Retina (tissue), 1 donor: ENCODE measurements at regions not wholly inside any gene's neighbourhood (a gene's known extent, or its start where the extent isn't known, plus 50 kb on each side); places are given as distances from the start of the nearest gene placed in this dataset.
"Not testable (repeated sequence)": the region's sequence is repeated elsewhere in the genome, so short reads cannot be mapped to it uniquely, and the experiment has no call there.

ENCODE experiments used
- DNase-seq: peaks from one replicate; pipeline ENCODE4 v3.0.0-alpha.2; 2016

GRCh38 chr1:14320518-14320917 lies 278.0 kb upstream of the KAZN start:
- no peak for DNase-seq

DNA sequence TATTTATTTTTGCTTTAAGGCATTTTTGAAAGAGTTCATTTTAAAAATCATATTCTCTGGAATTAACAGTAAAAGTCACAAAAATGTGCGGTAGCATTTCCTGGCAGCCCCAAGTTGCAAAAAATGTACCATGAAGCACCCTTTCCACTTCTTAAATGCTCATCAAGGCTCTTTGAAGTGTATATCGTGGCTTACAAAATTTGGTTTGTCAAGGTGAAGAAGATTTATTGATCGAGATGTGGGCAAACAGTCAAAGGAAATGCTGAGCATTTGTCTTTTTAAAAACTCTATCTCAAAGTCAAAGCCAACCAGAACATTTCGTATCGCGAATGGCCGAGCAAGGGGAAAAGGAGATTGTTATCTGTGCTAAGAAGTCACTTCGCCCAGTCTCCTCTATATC lies 277.5 kb upstream of the KAZN start:
- no peak for DNase-seq

GRCh38 chr1:14321422-14321821 lies 277.1 kb upstream of the KAZN start:
- DNase-seq = no peak

DNA sequence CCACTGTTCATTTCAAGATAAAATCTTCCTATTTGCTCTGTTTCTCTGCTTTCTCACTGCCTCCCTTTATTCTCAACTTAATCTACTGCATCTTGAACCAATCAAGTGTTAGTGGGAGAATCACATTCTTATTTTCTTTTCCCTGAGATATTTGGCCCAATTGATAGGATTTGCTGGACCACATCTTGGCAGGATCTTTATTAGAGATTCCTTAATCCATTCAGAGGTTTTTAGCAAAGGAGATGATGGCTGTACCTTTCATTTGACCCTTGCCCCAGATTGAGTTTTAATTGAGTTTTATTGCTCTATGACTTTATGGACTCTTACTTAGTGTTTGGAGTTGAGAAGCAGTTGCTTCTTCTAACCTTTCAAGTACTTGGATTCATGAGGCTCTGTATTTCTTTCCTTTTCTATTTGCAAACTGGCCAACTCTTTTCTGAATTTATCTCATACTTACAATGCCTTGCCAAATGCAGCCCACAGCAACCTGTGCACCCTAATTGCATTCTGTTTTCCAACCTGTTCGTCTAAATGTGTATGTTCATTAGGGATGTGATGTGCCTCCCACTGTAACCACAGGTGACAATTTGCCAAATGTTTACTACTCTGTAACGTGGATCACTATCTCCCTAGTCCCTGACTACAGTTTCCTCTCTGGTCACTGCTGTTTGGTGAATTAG lies 274.8 kb upstream of the KAZN start:
- DNase-seq = no peak

- DNase-seq = no peak
Measured at GRCh38 chr1:14324248-14324630, 274.2 kb upstream of the KAZN start.

- no peak for DNase-seq
Measured at GRCh38 chr1:14326857-14327256, 271.6 kb upstream of the KAZN start.

- no peak for DNase-seq
Measured at GRCh38 chr1:14328685-14329084, 269.8 kb upstream of the KAZN start.

DNA sequence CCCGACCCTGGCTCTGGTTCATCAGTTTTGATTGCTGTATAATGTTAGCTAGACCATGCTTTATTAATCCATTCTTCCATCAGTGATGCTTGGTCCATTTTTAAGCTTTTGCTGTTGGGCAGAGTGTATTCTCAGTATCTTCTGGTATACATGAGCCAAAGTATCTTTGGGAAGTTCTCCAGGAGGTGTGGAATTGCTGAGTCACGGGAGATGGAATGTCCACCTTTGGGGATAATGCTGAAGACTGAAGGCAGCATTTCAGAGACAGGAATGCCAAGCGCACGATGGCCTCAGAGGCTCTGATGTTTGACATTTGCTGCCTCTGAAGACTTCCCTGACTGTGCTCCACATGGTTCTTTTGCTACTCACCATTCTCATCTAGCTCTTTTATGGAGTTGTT lies 266.3 kb upstream of the KAZN start:
- DNase-seq = no peak

DNA sequence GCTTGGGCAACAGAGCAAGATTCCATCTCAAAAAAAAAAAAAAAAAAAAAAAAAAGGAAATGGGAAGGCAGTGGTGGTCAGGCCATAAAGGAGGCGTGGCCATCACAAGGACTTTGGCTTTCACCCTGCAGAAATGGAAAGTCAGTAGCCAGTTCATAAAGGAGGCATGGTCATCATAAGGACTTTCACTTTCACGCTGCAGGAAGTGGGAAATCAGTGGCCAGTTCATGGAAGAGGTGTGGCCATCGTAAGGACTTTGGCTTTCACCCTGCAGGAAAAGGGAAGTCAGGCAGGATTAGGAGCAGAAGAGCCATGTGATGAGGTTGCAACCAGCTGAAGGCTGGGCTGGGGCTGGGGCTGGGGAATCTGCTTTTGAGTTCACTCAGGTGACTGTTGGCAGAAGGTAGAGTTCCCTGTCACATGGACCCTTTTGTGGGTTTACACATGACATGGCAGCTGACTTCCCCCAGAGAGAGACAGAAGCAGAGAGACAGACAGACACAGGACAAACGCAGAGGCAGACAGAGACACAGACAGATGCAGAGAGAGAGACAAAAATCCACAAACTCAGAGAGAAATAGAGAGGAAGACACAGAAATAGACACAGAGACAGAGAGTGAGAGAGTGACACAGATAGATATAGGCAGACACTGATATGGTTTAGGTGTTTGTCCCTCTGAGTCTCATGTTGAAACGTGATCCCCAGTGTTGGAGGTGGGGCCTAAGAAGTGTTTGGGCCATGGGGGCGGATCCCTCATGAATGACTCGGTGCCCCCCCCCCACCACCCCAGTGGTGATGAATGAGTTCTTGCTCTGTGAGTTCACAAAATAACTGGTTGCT lies 263.9 kb upstream of the KAZN start:
- DNase-seq = no peak

- DNase-seq = no peak
Measured at GRCh38 chr1:14338509-14338908, 260.0 kb upstream of the KAZN start.

DNA sequence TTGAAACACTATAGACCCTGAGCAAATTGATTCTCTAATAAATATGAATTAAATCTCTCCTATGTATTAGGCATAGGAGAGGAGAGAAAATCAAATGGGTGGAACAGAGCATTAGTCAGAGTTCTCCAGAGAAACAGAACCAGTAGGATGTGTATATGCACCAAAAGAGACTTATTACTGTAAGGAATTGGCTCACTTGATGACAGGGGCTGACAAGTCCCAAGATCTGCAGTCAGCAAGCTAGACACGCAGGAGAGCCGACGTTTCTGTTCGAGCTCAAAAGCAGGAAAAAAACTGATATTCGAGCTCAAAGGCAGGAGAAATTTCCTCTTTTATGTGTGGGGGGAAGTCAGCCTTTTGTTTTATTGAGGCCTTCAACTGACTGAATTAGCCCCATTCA lies 259.2 kb upstream of the KAZN start:
- no peak for DNase-seq

GRCh38 chr1:14340002-14340785 lies 258.3 kb upstream of the KAZN start:
- DNase-seq = no peak

DNA sequence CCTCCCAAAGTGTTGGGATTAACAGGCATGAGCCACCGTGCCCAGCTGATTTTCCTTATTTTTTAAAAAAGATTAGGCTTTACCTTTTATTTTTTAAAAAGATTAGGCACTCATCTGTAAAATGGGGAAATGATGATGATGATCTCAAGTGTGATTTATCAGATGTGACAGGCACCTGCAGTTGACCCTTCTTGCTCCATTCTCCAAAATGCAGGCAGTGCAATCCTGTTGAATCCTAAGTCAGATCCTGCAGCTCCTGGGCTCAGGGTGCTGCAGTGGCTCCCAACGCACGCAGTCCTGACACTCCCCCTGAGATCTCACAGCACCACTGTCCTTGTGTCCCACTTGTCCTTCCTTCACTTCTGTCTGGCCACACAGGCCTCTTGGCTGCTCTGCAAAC lies 257.3 kb upstream of the KAZN start:
- DNase-seq = peak; percentile 34

DNA sequence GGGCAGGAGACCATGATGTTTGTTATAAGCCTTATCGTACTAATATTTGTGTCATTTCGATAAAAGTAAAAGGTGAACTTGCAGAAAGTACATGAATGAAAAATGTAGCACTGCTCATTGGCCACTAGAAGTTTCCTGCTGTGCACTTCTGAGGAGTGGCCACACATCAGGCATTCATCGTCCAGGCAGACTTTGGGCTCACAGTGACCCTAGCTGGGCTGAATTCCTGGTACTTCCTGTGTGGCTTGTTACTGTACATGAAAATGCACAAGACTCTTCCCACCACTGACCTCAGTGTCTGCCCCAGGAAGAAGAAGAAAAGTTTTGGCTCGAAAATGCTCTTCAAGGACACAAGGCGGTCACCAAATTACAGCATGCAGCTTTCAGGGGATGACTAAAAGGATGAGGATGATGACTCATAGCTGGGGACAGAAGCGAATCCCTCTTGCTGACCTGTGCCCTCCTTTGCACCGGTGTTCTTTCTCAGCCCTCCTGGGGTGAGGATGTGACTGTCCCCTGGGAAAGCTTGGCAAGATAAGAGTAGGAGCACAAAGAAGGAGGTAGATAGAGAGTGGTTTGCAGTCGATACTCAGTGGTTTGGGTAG lies 252.4 kb upstream of the KAZN start:
- DNase-seq = no peak

DNA sequence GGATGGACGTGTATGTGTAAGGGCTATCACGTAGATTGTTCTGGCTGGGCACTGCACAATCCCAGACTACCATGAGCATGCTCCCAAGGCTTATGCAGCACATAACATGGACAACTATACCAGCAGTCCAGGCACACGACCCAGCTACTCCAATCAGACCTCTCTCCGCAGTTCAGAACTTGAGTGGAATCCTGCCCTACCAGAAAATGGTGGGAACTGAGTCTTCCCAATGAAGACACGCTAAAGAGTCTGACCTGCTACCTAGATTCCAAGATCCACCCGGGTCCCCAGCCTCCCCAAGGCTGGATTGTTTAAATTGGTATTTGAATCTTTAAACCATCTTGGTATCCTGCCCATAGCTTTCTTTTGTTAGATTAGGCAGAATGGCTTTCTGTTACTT lies 251.3 kb upstream of the KAZN start:
- no peak for DNase-seq

GRCh38 chr1:14347776-14348175 lies 250.7 kb upstream of the KAZN start:
- no peak for DNase-seq

- DNase-seq = no peak
Measured at GRCh38 chr1:14350197-14350596, 248.3 kb upstream of the KAZN start.

- no peak for DNase-seq
Measured at GRCh38 chr1:14352897-14353296, 245.6 kb upstream of the KAZN start.

DNA sequence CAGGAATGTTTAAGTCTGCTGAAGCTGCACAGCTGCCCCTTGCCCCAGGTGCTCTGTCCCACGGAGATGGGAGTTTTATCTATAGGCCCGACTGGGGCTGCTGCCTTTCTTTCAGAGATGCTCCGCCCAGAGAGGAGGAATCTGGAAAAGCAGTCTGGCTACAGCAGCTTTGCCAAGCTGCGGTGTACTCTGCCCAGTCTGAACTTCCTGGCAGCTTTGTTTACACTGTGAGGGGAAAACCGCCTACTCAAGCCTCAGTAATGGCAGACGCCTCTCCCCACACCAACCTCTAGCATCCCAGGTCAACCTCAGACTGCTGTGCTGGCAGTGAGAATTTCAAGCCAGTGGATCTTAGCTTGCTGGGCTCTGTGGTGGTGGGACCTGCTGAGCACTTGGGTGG lies 237.5 kb upstream of the KAZN start:
- DNase-seq = not testable (repeated sequence)

GRCh38 chr1:14362331-14362730 lies 236.2 kb upstream of the KAZN start:
- DNase-seq = no peak

GRCh38 chr1:14363036-14363590 lies 235.4 kb upstream of the KAZN start:
- no peak for DNase-seq

DNA sequence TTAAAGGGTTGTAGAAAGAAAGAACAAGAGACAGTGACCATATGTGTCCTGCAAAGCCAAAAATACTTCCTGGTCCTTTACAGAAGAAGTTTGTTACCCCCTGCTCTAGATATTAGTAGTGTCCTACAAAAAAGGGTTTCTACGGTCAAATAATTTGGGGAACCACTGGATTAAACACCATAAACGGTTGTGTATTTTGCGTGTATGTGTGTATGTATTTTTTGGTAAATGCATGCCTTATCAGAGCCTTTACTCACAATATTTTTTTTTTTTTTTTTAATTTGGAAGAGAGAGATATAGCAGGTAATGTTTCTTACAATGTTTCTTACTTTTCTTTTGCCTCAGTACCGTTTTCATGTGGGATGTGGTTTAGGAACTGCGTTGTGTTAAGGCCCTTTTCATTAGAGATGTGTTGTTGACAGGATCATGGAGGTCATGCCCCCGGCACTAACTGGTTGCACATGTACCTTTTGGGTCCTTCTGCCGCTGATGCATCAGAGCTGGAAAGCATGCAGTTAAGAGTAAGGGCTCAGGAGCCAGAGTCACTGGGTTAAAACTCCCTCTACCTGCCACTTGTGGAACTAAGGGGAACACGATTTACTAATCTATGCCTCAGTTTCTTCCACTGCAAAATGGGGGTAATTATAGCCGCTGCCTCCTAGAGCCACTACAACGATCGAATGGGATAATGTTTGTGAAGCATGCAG lies 234.6 kb upstream of the KAZN start:
- DNase-seq = no peak
